GM18909 (cell line): ENCODE measurements at regions not wholly inside any gene's neighbourhood (a gene's known extent, or its start where the extent isn't known, plus 50 kb on each side); places are given as distances from the start of the nearest gene placed in this dataset.

Source experiments
- ATAC-seq: cut with Tn5 transposase; IDR thresholded peaks from one replicate; pipeline ENCODE4 v1.9.1; 2021; ENCODE audit warnings: mild to moderate bottlenecking; ENCODE audit not compliant: unreplicated experiment, poor library complexity

GRCh38 chr18:75574187-75574586, 146.7 kb upstream of the SMIM21 start:
- ATAC-seq, result no peak

- no peak for ATAC-seq
Measured at GRCh38 chr18:75563150-75563549, 135.6 kb upstream of the SMIM21 start.

GRCh38 chr18:75562216-75562615, 134.7 kb upstream of the SMIM21 start:
- no peak for ATAC-seq

- ATAC-seq, result no peak
Measured at GRCh38 chr18:75558790-75559189, 131.3 kb upstream of the SMIM21 start.

- no peak for ATAC-seq
Measured at GRCh38 chr18:75556841-75557240, 129.3 kb upstream of the SMIM21 start.

- no peak for ATAC-seq
Measured at GRCh38 chr18:75554644-75555185, 127.2 kb upstream of the SMIM21 start.

- ATAC-seq, result no peak
Measured at GRCh38 chr18:75554176-75554575, 126.7 kb upstream of the SMIM21 start.

- no peak for ATAC-seq
Measured at GRCh38 chr18:75553021-75553420, 125.5 kb upstream of the SMIM21 start.

- ATAC-seq, result no peak
Measured at GRCh38 chr18:75551071-75551470, 123.6 kb upstream of the SMIM21 start.

- no peak for ATAC-seq
Measured at GRCh38 chr18:75548353-75548905, 120.9 kb upstream of the SMIM21 start.

GRCh38 chr18:75546964-75547363, 119.5 kb upstream of the SMIM21 start:
- ATAC-seq, result no peak

GRCh38 chr18:75545189-75545588, 117.7 kb upstream of the SMIM21 start:
- ATAC-seq, result no peak

- no peak for ATAC-seq
Measured at GRCh38 chr18:75544496-75544895, 117.0 kb upstream of the SMIM21 start.

- ATAC-seq, result no peak
Measured at GRCh38 chr18:75544051-75544481, 116.6 kb upstream of the SMIM21 start.

- no peak for ATAC-seq
Measured at GRCh38 chr18:75538727-75539126, 111.2 kb upstream of the SMIM21 start.

- no peak for ATAC-seq
Measured at GRCh38 chr18:75533950-75534349, 106.4 kb upstream of the SMIM21 start.

GRCh38 chr18:75533209-75533608, 105.7 kb upstream of the SMIM21 start:
- no peak for ATAC-seq

GRCh38 chr18:75531851-75532459, 104.5 kb upstream of the SMIM21 start:
- no peak for ATAC-seq

- no peak for ATAC-seq
Measured at GRCh38 chr18:75531212-75531850, 103.8 kb upstream of the SMIM21 start.

GRCh38 chr18:75530566-75531211, 103.2 kb upstream of the SMIM21 start:
- ATAC-seq, result no peak

- ATAC-seq, result no peak
Measured at GRCh38 chr18:75530118-75530517, 102.6 kb upstream of the SMIM21 start.
